SK-N-SH (cell line): ENCODE measurements at regions not wholly inside any gene's neighbourhood (a gene's known extent, or its start where the extent isn't known, plus 50 kb on each side); places are given as distances from the start of the nearest gene placed in this dataset.

Experiments
- CTCF ChIA-PET: fragments of 300-600, 350-600 bp; formaldehyde crosslinking; extraction: SDS; loops from one replicate; lab custom pipeline; 2021; lab: Yijun Ruan, JAX
- POLR2A ChIA-PET: fragments of 350-600 bp; sonication (Branson Sonifier 250); formaldehyde crosslinking; extraction: SDS; loops from one replicate; lab custom pipeline; 2020; ENCODE audit warnings: antibody characterized with exemption, inconsistent platforms; lab: Yijun Ruan, JAX
- DNase-seq: peaks from one replicate; pipeline ENCODE4 v3.0.0; 2012
- H2AFZ ChIP-seq: fragments of 200-600 bp; sonication (generic); 2 replicates; pipeline ENCODE4 v1.8.1; 2016; ENCODE audit warnings: antibody characterized with exemption, mild to moderate bottlenecking, low read depth
- H3F3A ChIP-seq: fragments of 200-600 bp; sonication (generic); replicated peaks from 2 replicates; pipeline ENCODE3; 2016; ENCODE audit warnings: antibody characterized with exemption, mild to moderate bottlenecking; ENCODE audit not compliant: insufficient read depth
- H3K27ac ChIP-seq, 2 experiments: fragments of 200-500 bp in 1 of 2; fragments of 200-600 bp in 1 of 2; sonication (Bioruptor generic) in 1 of 2; sonication (generic), shearing (Covaris generic) in 1 of 2; 2 replicates each; pipeline versions ENCODE4 v1.5.1 to v1.6.1; 2014 to 2016; ENCODE audit warnings: low read depth in 2 of 2, inconsistent platforms in 1 of 2, low read length in 1 of 2, mild to moderate bottlenecking in 1 of 2, mixed read lengths in 1 of 2
- H3K27me3 ChIP-seq: fragments of 200-600 bp; sonication (generic), shearing (Covaris generic); 2 replicates; pipeline ENCODE4 v1.6.1; 2016; ENCODE audit warnings: mixed run types; ENCODE audit not compliant: insufficient read depth
- H3K36me3 ChIP-seq, 2 experiments: fragments of 200-500 bp in 1 of 2; fragments of 200-600 bp in 1 of 2; sonication (Bioruptor generic) in 1 of 2; sonication (generic) in 1 of 2; replicated peaks in 1 of 2; 2 replicates each; pipeline versions ENCODE3 to v1.5.1; 2014 to 2016; ENCODE audit warnings: low read length in 1 of 2, mild to moderate bottlenecking in 1 of 2; ENCODE audit not compliant: insufficient read depth in 2 of 2, control insufficient read depth in 1 of 2
- H3K4me1 ChIP-seq, 2 experiments: fragments of 200-500 bp in 1 of 2; fragments of 200-600 bp in 1 of 2; sonication (Bioruptor generic) in 1 of 2; sonication (generic), shearing (Covaris generic) in 1 of 2; 2 replicates each; pipeline versions ENCODE4 v1.5.1 to v1.6.1; 2014 to 2016; ENCODE audit warnings: low read depth in 1 of 2, low read length in 1 of 2, mixed run types in 1 of 2; ENCODE audit not compliant: insufficient read depth in 2 of 2, control insufficient read depth in 1 of 2
- H3K4me2 ChIP-seq: fragments of 200-600 bp; sonication (generic), shearing (Covaris generic); 2 replicates; pipeline ENCODE4 v1.6.1; 2017; ENCODE audit warnings: mixed run types
- H3K4me3 ChIP-seq, 2 experiments: fragments of 200-500 bp in 1 of 2; fragments of 200-600 bp in 1 of 2; sonication (Bioruptor generic) in 1 of 2; sonication (generic), shearing (Covaris generic) in 1 of 2; 2 replicates each; pipeline versions ENCODE4 v1.5.1 to v1.8.1; 2014 to 2016; ENCODE audit warnings: low read depth in 2 of 2, inconsistent platforms in 1 of 2, low read length in 1 of 2, mild to moderate bottlenecking in 1 of 2, mixed read lengths in 1 of 2, moderate library complexity in 1 of 2
- H3K79me2 ChIP-seq: fragments of 200-600 bp; sonication (generic); 2 replicates; pipeline ENCODE4 v1.8.1; 2017; ENCODE audit warnings: mild to moderate bottlenecking; ENCODE audit not compliant: insufficient read depth
- H3K9ac ChIP-seq: fragments of 200-600 bp; sonication (generic); 2 replicates; pipeline ENCODE4 v1.6.1; 2017; ENCODE audit warnings: mixed run types
- H3K9me2 ChIP-seq: fragments of 200-600 bp; sonication (generic); 2 replicates; pipeline ENCODE4 v1.6.1; 2017; ENCODE audit warnings: mixed run types
- H3K9me3 ChIP-seq: fragments of 200-600 bp; sonication (generic); 2 replicates; pipeline ENCODE4 v1.6.1; 2017; ENCODE audit warnings: mixed run types, mild to moderate bottlenecking, moderate library complexity
- H4K20me1 ChIP-seq: fragments of 200-600 bp; sonication (generic); 2 replicates; pipeline ENCODE4 v1.6.1; 2017; ENCODE audit warnings: mild to moderate bottlenecking, mixed run types; ENCODE audit not compliant: insufficient read depth
- ELF1 ChIP-seq: IDR thresholded peaks from 2 replicates; pipeline ENCODE4 v1.4.0; 2012
- FOSL2 ChIP-seq: IDR thresholded peaks from 2 replicates; pipeline ENCODE4 v1.4.0; 2012; ENCODE audit warnings: low read depth, mild to moderate bottlenecking, moderate library complexity, borderline replicate concordance
- FOXJ3 ChIP-seq: sonication (generic); formaldehyde crosslinking; IDR thresholded peaks from 2 replicates; pipeline ENCODE4 v1.5.1; 2020; ENCODE audit warnings: mild to moderate bottlenecking, missing genetic modification reagents
- FOXM1 ChIP-seq: IDR thresholded peaks from 2 replicates; pipeline ENCODE4 v1.4.0; 2012; ENCODE audit warnings: low read depth, mild to moderate bottlenecking
- MEF2A ChIP-seq: IDR thresholded peaks from 2 replicates; pipeline ENCODE4 v1.4.0; 2012; ENCODE audit warnings: low read depth, borderline replicate concordance
- NRF1 ChIP-seq: IDR thresholded peaks from 2 replicates; pipeline ENCODE4 v1.6.1; 2012; ENCODE audit warnings: low read depth, mild to moderate bottlenecking, low read length
- RAD21 ChIP-seq: IDR thresholded peaks from 2 replicates; pipeline ENCODE4 v1.6.1; 2012; ENCODE audit warnings: mild to moderate bottlenecking, low read length
- RXRA ChIP-seq: IDR thresholded peaks from 2 replicates; pipeline ENCODE4 v1.4.0; 2012; ENCODE audit warnings: low read depth, mild to moderate bottlenecking, borderline replicate concordance
- SIN3A ChIP-seq: IDR thresholded peaks from 2 replicates; pipeline ENCODE4 v1.6.1; 2012; ENCODE audit warnings: low read depth, mild to moderate bottlenecking, low read length, moderate library complexity, borderline replicate concordance
- SMC3 ChIP-seq: IDR thresholded peaks from 2 replicates; pipeline ENCODE4 v1.6.1; 2012; ENCODE audit warnings: low read depth, low read length, improper control_type of control experiment
- TAF1 ChIP-seq: IDR thresholded peaks from 2 replicates; pipeline ENCODE4 v1.6.1; 2012; ENCODE audit warnings: low read depth, mild to moderate bottlenecking, low read length, moderate library complexity, borderline replicate concordance
- TEAD4 ChIP-seq: IDR thresholded peaks from 2 replicates; pipeline ENCODE4 v1.4.0; 2012; ENCODE audit warnings: mild to moderate bottlenecking, borderline replicate concordance; ENCODE audit not compliant: insufficient read depth
- WGBS: methylation state at CpG from one replicate; pipeline ENCODE4 v1.1.6; 2017; ENCODE audit warnings: low lambda C conversion rate; 5-methylcytosine and 5-hydroxymethylcytosine counted together
- TF ChIP-seq, protein P1 (sequence below): IDR thresholded peaks from 2 replicates; pipeline ENCODE4 v1.4.0; 2012; ENCODE audit warnings: low read depth, borderline replicate concordance

GRCh38 chr13:34039678-34040077, 221.7 kb downstream of the RFC3 start:
- no peak for DNase-seq
- H3K9me3 ChIP-seq = no peaks in the 10 kb centered on the region
- no peak overlapping the region for H3K4me2 ChIP-seq
- no peaks in the 10 kb centered on the region for H3K9me2 ChIP-seq
- H3K9ac ChIP-seq = no peak overlapping the region
- H3K79me2 ChIP-seq = no peaks in the 10 kb centered on the region
- H4K20me1 ChIP-seq = no peaks in the 10 kb centered on the region
- whole genome bisulfite sequencing = 88% methylated on average over 1 of the region's 1 CpG
- peaks cover 5% of the 10 kb centered on the region for H3F3A ChIP-seq
- CTCF ChIA-PET = no interaction called here
- POLR2A ChIA-PET = no interaction called here
- TF ChIP-seq MEF2A = no peak
- H3K27me3 ChIP-seq = no peaks in the 10 kb centered on the region
- H3K27ac ChIP-seq = no peak overlapping the region
- no peak overlapping the region for H2AFZ ChIP-seq
- H3K4me1 ChIP-seq = peaks cover 0 to 6% of the 10 kb centered on the region in 2 experiments; a peak in 2 of 4 replicates
- no peak overlapping the region for H3K4me3 ChIP-seq
- peaks cover 0 to 6% of the 10 kb centered on the region in 2 experiments for H3K36me3 ChIP-seq

- Histone ChIP-seq H3K4me1 (peaks cover 0 to 6% of the 10 kb centered on the region in 2 experiments; a peak in 2 of 4 replicates), H4K20me1 (no peaks in the 10 kb centered on the region)
- TF ChIP-seq NRF1 (no peak), TAF1 (no peak), RXRA (no peak), TEAD4 (no peak), ELF1 (no peak), FOXJ3 (CRISPR knock-in tag) (no peak), SMC3 (no peak), SIN3A (no peak), FOXM1 (no peak), FOSL2 (no peak), RAD21 (no peak)
- TF ChIP-seq, protein P1, sequence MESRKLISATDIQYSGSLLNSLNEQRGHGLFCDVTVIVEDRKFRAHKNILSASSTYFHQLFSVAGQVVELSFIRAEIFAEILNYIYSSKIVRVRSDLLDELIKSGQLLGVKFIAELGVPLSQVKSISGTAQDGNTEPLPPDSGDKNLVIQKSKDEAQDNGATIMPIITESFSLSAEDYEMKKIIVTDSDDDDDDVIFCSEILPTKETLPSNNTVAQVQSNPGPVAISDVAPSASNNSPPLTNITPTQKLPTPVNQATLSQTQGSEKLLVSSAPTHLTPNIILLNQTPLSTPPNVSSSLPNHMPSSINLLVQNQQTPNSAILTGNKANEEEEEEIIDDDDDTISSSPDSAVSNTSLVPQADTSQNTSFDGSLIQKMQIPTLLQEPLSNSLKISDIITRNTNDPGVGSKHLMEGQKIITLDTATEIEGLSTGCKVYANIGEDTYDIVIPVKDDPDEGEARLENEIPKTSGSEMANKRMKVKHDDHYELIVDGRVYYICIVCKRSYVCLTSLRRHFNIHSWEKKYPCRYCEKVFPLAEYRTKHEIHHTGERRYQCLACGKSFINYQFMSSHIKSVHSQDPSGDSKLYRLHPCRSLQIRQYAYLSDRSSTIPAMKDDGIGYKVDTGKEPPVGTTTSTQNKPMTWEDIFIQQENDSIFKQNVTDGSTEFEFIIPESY = no peak
- TF ChIP-seq, all 33 proteins: peak for 0
- Histone ChIP-seq H3F3A (peaks cover 5% of the 10 kb centered on the region), H3K9me2 (no peaks in the 10 kb centered on the region), H3K79me2 (no peaks in the 10 kb centered on the region), H3K9me3 (no peaks in the 10 kb centered on the region), H2AFZ (no peak overlapping the region), H3K4me3 (no peak overlapping the region), H3K9ac (no peak overlapping the region), H3K36me3 (no peaks in the 10 kb centered on the region), H3K4me2 (no peak overlapping the region), H3K27me3 (no peaks in the 10 kb centered on the region), H3K27ac (no peak overlapping the region)
- ChIA-PET CTCF (no interaction called here), POLR2A (no interaction called here)
- WGBS = 82% methylated on average over 4 of the region's 4 CpGs
- DNase-seq = no peak
These were observed 222.9 kb downstream of the RFC3 start for GRCh38 chr13:34040863-34041262.
